GM23338 (cell line): ENCODE measurements at regions not wholly inside any gene's neighbourhood (a gene's known extent, or its start where the extent isn't known, plus 50 kb on each side); places are given as distances from the start of the nearest gene placed in this dataset.

ENCODE experiments used
- ATAC-seq: fragments of 200-7000 bp; cut with Tn5 transposase; 3 replicates; pipeline ENCODE4 v1.9.1; 2020
- DNase-seq: peaks from one replicate; pipeline ENCODE4 v3.0.0-alpha.2; 2015; ENCODE audit warnings: low spot score
- H2AFZ ChIP-seq: fragments of 200-600 bp; sonication (generic); 2 replicates; pipeline ENCODE4 v1.8.0; 2016; ENCODE audit warnings: antibody characterized with exemption, mild to moderate bottlenecking, moderate library complexity
- H3F3A ChIP-seq: fragments of 200-600 bp; sonication (generic); replicated peaks from 2 replicates; pipeline ENCODE4 v1.8.0; 2017; ENCODE audit warnings: antibody characterized with exemption, mixed run types, low read depth
- H3K27ac ChIP-seq: fragments of 200-600 bp; sonication (generic); 2 replicates; pipeline ENCODE4 v1.6.1; 2016; ENCODE audit warnings: low read depth
- H3K27me3 ChIP-seq: fragments of 200-600 bp; sonication (generic); 2 replicates; pipeline ENCODE4 v1.8.0; 2016; ENCODE audit warnings: mild to moderate bottlenecking, mixed run types, moderate library complexity; ENCODE audit not compliant: insufficient read depth
- H3K36me3 ChIP-seq: fragments of 200-600 bp; sonication (generic); 2 replicates; pipeline ENCODE4 v1.8.0; 2016; ENCODE audit warnings: mild to moderate bottlenecking; ENCODE audit not compliant: insufficient read depth
- H3K4me1 ChIP-seq: fragments of 200-600 bp; sonication (generic); 2 replicates; pipeline ENCODE4 v1.8.0; 2016; ENCODE audit warnings: mild to moderate bottlenecking, moderate library complexity; ENCODE audit not compliant: insufficient read depth
- H3K4me2 ChIP-seq: fragments of 200-600 bp; sonication (generic); 2 replicates; pipeline ENCODE4 v1.7.1; 2017; ENCODE audit warnings: mixed run types
- H3K4me3 ChIP-seq: fragments of 200-600 bp; sonication (generic); 2 replicates; pipeline ENCODE4 v1.6.1; 2016; ENCODE audit warnings: mixed run types
- H3K79me2 ChIP-seq: fragments of 200-600 bp; sonication (generic); replicated peaks from 2 replicates; pipeline ENCODE4 v1.8.0; 2017; ENCODE audit warnings: mild to moderate bottlenecking; ENCODE audit not compliant: insufficient read depth
- H3K9me2 ChIP-seq: fragments of 200-600 bp; sonication (generic); 2 replicates; pipeline ENCODE4 v1.8.0; 2017; ENCODE audit not compliant: insufficient read depth
- H4K20me1 ChIP-seq: fragments of 200-600 bp; sonication (generic); replicated peaks from 2 replicates; pipeline ENCODE4 v1.8.0; 2017; ENCODE audit warnings: mild to moderate bottlenecking; ENCODE audit not compliant: insufficient read depth
- H3K27ac Mint-ChIP-seq: 2 replicates; pipeline ENCODE4 v1.8.0; 2020; ENCODE audit warnings: inconsistent platforms, mild to moderate bottlenecking, moderate library complexity, mixed read lengths
- H3K27me3 Mint-ChIP-seq: 3 replicates; pipeline ENCODE4 v1.8.0; 2022; ENCODE audit warnings: low read depth, mild to moderate bottlenecking, moderate library complexity, mixed read lengths, inconsistent platforms; ENCODE audit not compliant: insufficient read depth, poor library complexity
- H3K36me3 Mint-ChIP-seq: 3 replicates; pipeline ENCODE4 v1.8.0; 2021; ENCODE audit warnings: low read depth, mild to moderate bottlenecking, inconsistent platforms, moderate library complexity, mixed read lengths
- H3K4me1 Mint-ChIP-seq: 3 replicates; pipeline ENCODE4 v1.8.0; 2020; ENCODE audit warnings: mild to moderate bottlenecking, inconsistent platforms, mixed read lengths
- H3K4me3 Mint-ChIP-seq: 3 replicates; pipeline ENCODE4 v1.8.0; 2021; ENCODE audit warnings: moderate library complexity, mild to moderate bottlenecking, inconsistent platforms, mixed read lengths
- H3K9me3 Mint-ChIP-seq: 3 replicates; pipeline ENCODE4 v1.8.0; 2020; ENCODE audit warnings: moderate library complexity, mild to moderate bottlenecking, inconsistent platforms, mixed read lengths
- ETS1 ChIP-seq: IDR thresholded peaks from 2 replicates; pipeline ENCODE4 v1.6.1; 2016; ENCODE audit warnings: antibody characterized with exemption
- EZH2 ChIP-seq: fragments of 200-600 bp; sonication (generic); IDR thresholded peaks from one replicate; pipeline ENCODE4 v1.8.0; 2017; ENCODE audit warnings: antibody characterized with exemption, mild to moderate bottlenecking, low read depth; ENCODE audit not compliant: unreplicated experiment
- ZNF331 ChIP-seq: fragments of 250-450 bp; sonication (Bioruptor Pico); IDR thresholded peaks from 2 replicates; pipeline ENCODE4 v1.5.0; 2020; ENCODE audit warnings: low read depth, mild to moderate bottlenecking, moderate library complexity
- ZNF462 ChIP-seq: fragments of 250-450 bp; sonication (Bioruptor Pico); IDR thresholded peaks from 2 replicates; pipeline ENCODE4 v1.5.0; 2020; ENCODE audit warnings: mild to moderate bottlenecking, moderate library complexity

- TF ChIP-seq ZNF462 (CRISPR knock-in tag) (no peak), ETS1 (no peak), ZNF331 (CRISPR knock-in tag) (no peak)
Observed at GRCh38 chr1:98498651-98499050, 162.9 kb upstream of the SNX7 start (continued).

GRCh38 chr1:98497497-98497896 is 164.0 kb upstream of the SNX7 start:
- Histone ChIP-seq H3K9me2 (no peaks in the 10 kb centered on the region; the same call in 1 of the 2 replicates), H3K27me3 (no peaks in the 10 kb centered on the region), H3K4me1 (peaks cover 16% of the 10 kb centered on the region), H3K36me3 (no peaks in the 10 kb centered on the region), H3K4me2 (no peak overlapping the region), H3K79me2 (no peaks in the 10 kb centered on the region), H3F3A (no peaks in the 10 kb centered on the region), H2AFZ (no peak overlapping the region), H4K20me1 (no peaks in the 10 kb centered on the region), H3K4me3 (no peak overlapping the region), H3K27ac (no peak overlapping the region)
- Mint-ChIP-seq H3K27ac (no peak overlapping the region), H3K4me3 (no peak overlapping the region), H3K36me3 (peaks cover 31% of the 10 kb centered on the region), H3K4me1 (peaks cover 19% of the 10 kb centered on the region), H3K27me3 (no peaks in the 10 kb centered on the region), H3K9me3 (peaks cover 16% of the 10 kb centered on the region)
- TF ChIP-seq EZH2 (no peak), ZNF462 (CRISPR knock-in tag) (0 out of 2 replicates have a peak, but pooled peaks have one; percentile 13)
- peak; percentile 20 for DNase-seq
- no peak; the same call in 2 of the 3 replicates for ATAC-seq
